ENCODE measurements at regions not wholly inside any gene's neighbourhood (a gene's known extent, or its start where the extent isn't known, plus 50 kb on each side); places are given as distances from the start of the nearest gene placed in this dataset.

DNA sequence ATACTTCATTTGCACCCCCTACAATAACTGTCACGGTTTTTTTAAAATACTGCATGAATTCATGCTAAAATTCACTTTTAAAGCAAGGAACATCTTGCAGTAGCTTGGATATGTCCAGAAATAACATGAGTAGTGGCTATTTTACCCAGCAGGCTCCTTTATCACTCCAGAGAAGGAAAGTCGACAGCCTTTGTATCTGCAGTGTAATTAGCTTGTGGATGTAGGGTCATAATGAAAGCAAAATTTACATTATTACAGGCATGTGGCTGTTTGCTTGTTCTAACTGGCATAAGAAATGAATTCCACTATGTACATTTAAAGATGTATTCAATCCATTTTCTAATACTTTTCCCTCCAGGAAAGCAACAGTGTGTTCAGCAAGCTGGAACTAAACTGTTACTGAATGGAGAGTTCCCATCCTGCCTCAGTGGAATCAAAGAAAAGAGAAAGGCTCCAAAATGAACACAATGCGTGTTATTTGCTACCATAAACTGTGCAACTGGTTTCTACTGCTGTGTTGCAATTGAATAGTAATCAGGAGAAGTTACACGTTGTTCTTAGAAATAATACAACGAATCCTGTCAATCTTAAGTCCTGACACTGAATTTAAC is 321.2 kb upstream of the VRK2 start:
- TF ChIP-seq EP300 (IDR thresholded peaks at IDR 0.05; ENCODE audit: borderline replicate concordance in 1 of 2, low read depth in 1 of 2, low read length in 1 of 2) (no peak), GATA2 (CRISPR knock-in tag; IDR thresholded peaks at IDR 0.05) (no peak), GABPA (IDR thresholded peaks at IDR 0.05; ENCODE audit: low read depth) (no peak), RXRA (IDR thresholded peaks at IDR 0.05; ENCODE audit: borderline replicate concordance, low read depth) (no peak), TAF1 (IDR thresholded peaks at IDR 0.05; ENCODE audit: borderline replicate concordance, low read depth, low read length) (no peak)
- TF ChIP-seq, protein P1, sequence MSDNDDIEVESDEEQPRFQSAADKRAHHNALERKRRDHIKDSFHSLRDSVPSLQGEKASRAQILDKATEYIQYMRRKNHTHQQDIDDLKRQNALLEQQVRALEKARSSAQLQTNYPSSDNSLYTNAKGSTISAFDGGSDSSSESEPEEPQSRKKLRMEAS (IDR thresholded peaks at IDR 0.05; ENCODE audit: low read depth): no peak
- TF ChIP-seq, protein P2, sequence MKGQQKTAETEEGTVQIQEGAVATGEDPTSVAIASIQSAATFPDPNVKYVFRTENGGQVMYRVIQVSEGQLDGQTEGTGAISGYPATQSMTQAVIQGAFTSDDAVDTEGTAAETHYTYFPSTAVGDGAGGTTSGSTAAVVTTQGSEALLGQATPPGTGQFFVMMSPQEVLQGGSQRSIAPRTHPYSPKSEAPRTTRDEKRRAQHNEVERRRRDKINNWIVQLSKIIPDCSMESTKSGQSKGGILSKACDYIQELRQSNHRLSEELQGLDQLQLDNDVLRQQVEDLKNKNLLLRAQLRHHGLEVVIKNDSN (IDR thresholded peaks at IDR 0.05; ENCODE audit: borderline replicate concordance, low read depth): no peak
- TF ChIP-seq, protein P3, sequence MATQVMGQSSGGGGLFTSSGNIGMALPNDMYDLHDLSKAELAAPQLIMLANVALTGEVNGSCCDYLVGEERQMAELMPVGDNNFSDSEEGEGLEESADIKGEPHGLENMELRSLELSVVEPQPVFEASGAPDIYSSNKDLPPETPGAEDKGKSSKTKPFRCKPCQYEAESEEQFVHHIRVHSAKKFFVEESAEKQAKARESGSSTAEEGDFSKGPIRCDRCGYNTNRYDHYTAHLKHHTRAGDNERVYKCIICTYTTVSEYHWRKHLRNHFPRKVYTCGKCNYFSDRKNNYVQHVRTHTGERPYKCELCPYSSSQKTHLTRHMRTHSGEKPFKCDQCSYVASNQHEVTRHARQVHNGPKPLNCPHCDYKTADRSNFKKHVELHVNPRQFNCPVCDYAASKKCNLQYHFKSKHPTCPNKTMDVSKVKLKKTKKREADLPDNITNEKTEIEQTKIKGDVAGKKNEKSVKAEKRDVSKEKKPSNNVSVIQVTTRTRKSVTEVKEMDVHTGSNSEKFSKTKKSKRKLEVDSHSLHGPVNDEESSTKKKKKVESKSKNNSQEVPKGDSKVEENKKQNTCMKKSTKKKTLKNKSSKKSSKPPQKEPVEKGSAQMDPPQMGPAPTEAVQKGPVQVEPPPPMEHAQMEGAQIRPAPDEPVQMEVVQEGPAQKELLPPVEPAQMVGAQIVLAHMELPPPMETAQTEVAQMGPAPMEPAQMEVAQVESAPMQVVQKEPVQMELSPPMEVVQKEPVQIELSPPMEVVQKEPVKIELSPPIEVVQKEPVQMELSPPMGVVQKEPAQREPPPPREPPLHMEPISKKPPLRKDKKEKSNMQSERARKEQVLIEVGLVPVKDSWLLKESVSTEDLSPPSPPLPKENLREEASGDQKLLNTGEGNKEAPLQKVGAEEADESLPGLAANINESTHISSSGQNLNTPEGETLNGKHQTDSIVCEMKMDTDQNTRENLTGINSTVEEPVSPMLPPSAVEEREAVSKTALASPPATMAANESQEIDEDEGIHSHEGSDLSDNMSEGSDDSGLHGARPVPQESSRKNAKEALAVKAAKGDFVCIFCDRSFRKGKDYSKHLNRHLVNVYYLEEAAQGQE (IDR thresholded peaks at IDR 0.05; ENCODE audit: low read depth, low read length): no peak
- Histone ChIP-seq H2AFZ (ENCODE audit: low read depth) (no peak overlapping the region), H3K4me1 (ENCODE audit: control insufficient read depth in 1 of 2, insufficient read depth in 2 of 2, low read depth in 1 of 2, low read length in 1 of 2) (no peaks in the 10 kb centered on the region; a peak in 2 of 4 replicates), H3K4me2 (no peak overlapping the region), H3K27ac (ENCODE audit: low read depth in 2 of 2, low read length in 1 of 2) (no peak overlapping the region), H3K4me3 (ENCODE audit: low read depth in 2 of 2, low read length in 1 of 2) (no peak overlapping the region), H3K79me2 (ENCODE audit: insufficient read depth) (no peaks in the 10 kb centered on the region), H3K9ac (no peak overlapping the region), H3F3A (replicated peaks; ENCODE audit: insufficient read depth) (no peaks in the 10 kb centered on the region), H4K20me1 (ENCODE audit: insufficient read depth) (no peaks in the 10 kb centered on the region), H3K27me3 (ENCODE audit: insufficient read depth) (no peaks in the 10 kb centered on the region; the same call in 1 of the 2 replicates), H3K9me3 (no peaks in the 10 kb centered on the region; the same call in 1 of the 2 replicates), H3K9me2 (no peaks in the 10 kb centered on the region), H3K36me3 (replicated peaks in 1 of 2; ENCODE audit: control insufficient read depth in 1 of 2, insufficient read depth in 2 of 2, low read length in 1 of 2) (no peaks in the 10 kb centered on the region)
- WGBS (ENCODE audit: low lambda C conversion rate): 40% methylated on average over 5 of the region's 5 CpGs
- ChIA-PET POLR2A (no interaction called here), CTCF (interaction anchor here (2.1 kb wide), 1 partner anchor 34 kb away, joined by 6 read pairs; no protein-coding TSS in a partner anchor)
- no peak for DNase-seq

DNA sequence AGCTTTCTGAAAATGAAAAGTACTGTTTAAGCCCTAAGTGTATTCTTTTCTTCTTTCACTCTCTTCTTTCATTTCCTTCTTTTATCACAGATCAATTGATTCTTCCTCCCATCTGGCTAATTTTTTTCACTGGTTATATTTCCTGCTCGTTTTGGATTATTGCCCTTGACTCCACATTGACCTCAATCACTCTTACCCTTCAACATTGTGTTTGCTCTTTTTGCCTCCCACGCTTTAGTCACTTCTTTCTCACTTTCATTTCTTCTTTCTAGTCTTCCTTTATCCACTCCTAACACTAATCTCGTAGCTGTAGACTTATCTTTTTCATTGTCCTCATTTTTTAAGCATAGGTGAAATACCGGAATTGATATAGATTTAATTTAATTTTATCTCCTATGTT is 320.3 kb upstream of the VRK2 start:
- H4K20me1 ChIP-seq (ENCODE audit: insufficient read depth): no peaks in the 10 kb centered on the region
- H3F3A ChIP-seq (replicated peaks; ENCODE audit: insufficient read depth): no peaks in the 10 kb centered on the region
- H3K4me1 ChIP-seq (ENCODE audit: control insufficient read depth in 1 of 2, insufficient read depth in 2 of 2, low read depth in 1 of 2, low read length in 1 of 2): no peaks in the 10 kb centered on the region; a peak in 1 of 4 replicates
- no peak overlapping the region for H3K9ac ChIP-seq
- CTCF ChIA-PET: interaction anchor here (2.1 kb wide), 1 partner anchor 33 kb away, joined by 6 read pairs; no protein-coding TSS in a partner anchor
- DNase-seq: no peak
- no peaks in the 10 kb centered on the region for H3K36me3 ChIP-seq (replicated peaks in 1 of 2; ENCODE audit: control insufficient read depth in 1 of 2, insufficient read depth in 2 of 2, low read length in 1 of 2)
- H3K4me2 ChIP-seq: no peak overlapping the region
- no peaks in the 10 kb centered on the region for H3K9me2 ChIP-seq
- 25% methylated on average over 4 of the region's 4 CpGs for WGBS (ENCODE audit: low lambda C conversion rate)
- H3K27me3 ChIP-seq (ENCODE audit: insufficient read depth): no peaks in the 10 kb centered on the region; the same call in 1 of the 2 replicates
- POLR2A ChIA-PET: no interaction called here
- no peaks in the 10 kb centered on the region for H3K79me2 ChIP-seq (ENCODE audit: insufficient read depth)
- no peak overlapping the region for H3K4me3 ChIP-seq (ENCODE audit: low read depth in 2 of 2, low read length in 1 of 2)
- no peak overlapping the region for H2AFZ ChIP-seq (ENCODE audit: low read depth)
- H3K9me3 ChIP-seq: no peaks in the 10 kb centered on the region; the same call in 1 of the 2 replicates
- H3K27ac ChIP-seq (ENCODE audit: low read depth in 2 of 2, low read length in 1 of 2): no peak overlapping the region
- TF ChIP-seq ELF1 (IDR thresholded peaks at IDR 0.05): no peak
- TF ChIP-seq MEF2A (IDR thresholded peaks at IDR 0.05; ENCODE audit: borderline replicate concordance, low read depth): no peak
- TF ChIP-seq JUND (IDR thresholded peaks at IDR 0.05): no peak
- no peak for TF ChIP-seq NRF1 (IDR thresholded peaks at IDR 0.05; ENCODE audit: low read depth, low read length)
- TF ChIP-seq, protein P3 (IDR thresholded peaks at IDR 0.05; ENCODE audit: low read depth, low read length): no peak
- no peak for TF ChIP-seq FOXM1 (IDR thresholded peaks at IDR 0.05; ENCODE audit: low read depth)
- TF ChIP-seq, protein P4, sequence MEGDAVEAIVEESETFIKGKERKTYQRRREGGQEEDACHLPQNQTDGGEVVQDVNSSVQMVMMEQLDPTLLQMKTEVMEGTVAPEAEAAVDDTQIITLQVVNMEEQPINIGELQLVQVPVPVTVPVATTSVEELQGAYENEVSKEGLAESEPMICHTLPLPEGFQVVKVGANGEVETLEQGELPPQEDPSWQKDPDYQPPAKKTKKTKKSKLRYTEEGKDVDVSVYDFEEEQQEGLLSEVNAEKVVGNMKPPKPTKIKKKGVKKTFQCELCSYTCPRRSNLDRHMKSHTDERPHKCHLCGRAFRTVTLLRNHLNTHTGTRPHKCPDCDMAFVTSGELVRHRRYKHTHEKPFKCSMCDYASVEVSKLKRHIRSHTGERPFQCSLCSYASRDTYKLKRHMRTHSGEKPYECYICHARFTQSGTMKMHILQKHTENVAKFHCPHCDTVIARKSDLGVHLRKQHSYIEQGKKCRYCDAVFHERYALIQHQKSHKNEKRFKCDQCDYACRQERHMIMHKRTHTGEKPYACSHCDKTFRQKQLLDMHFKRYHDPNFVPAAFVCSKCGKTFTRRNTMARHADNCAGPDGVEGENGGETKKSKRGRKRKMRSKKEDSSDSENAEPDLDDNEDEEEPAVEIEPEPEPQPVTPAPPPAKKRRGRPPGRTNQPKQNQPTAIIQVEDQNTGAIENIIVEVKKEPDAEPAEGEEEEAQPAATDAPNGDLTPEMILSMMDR (IDR thresholded peaks at IDR 0.05): no peak
- TF ChIP-seq TEAD4 (IDR thresholded peaks at IDR 0.05; ENCODE audit: borderline replicate concordance, insufficient read depth): no peak
- TF ChIP-seq TCF12 (IDR thresholded peaks at IDR 0.05): no peak
- TF ChIP-seq GATA2 (CRISPR knock-in tag; IDR thresholded peaks at IDR 0.05): no peak
- TF ChIP-seq MXI1 (IDR thresholded peaks at IDR 0.05; ENCODE audit: low read depth, low read length): no peak
- TF ChIP-seq FOSL2 (IDR thresholded peaks at IDR 0.05; ENCODE audit: borderline replicate concordance, low read depth): no peak
